Skeletal muscle tissue (tissue), 3 donors: ENCODE measurements at regions not wholly inside any gene's neighbourhood (a gene's known extent, or its start where the extent isn't known, plus 50 kb on each side); places are given as distances from the start of the nearest gene placed in this dataset.
"Not testable (repeated sequence)": the region's sequence is repeated elsewhere in the genome, so short reads cannot be mapped to it uniquely, and the experiment has no call there.

ENCODE experiments used
- H3K27ac ChIP-seq: one replicate; pipeline ENCODE4 v1.7.0; 2013; ENCODE audit warnings: mild to moderate bottlenecking, low read depth, low read length, inconsistent platforms
- H3K27me3 ChIP-seq, 3 donors: one replicate each; pipeline ENCODE4 v1.7.0; 2013; ENCODE audit warnings: low read length in 3 of 3; ENCODE audit not compliant: control insufficient read depth in 3 of 3, insufficient read depth in 3 of 3
- H3K36me3 ChIP-seq, 3 donors: one replicate each; pipeline ENCODE4 v1.7.0; 2013; ENCODE audit warnings: low read length in 3 of 3; ENCODE audit not compliant: control insufficient read depth in 3 of 3, insufficient read depth in 3 of 3
- H3K4me1 ChIP-seq, 3 donors: one replicate each; pipeline ENCODE4 v1.7.0; 2013; ENCODE audit warnings: low read length in 3 of 3, mild to moderate bottlenecking in 3 of 3; ENCODE audit not compliant: control insufficient read depth in 3 of 3, insufficient read depth in 3 of 3
- H3K4me3 ChIP-seq, 3 donors: one replicate each; pipeline ENCODE4 v1.7.0; 2013; ENCODE audit warnings: low read length in 3 of 3
- H3K9ac ChIP-seq, 3 donors: one replicate each; pipeline ENCODE4 v1.7.0; 2013; ENCODE audit warnings: low read length in 3 of 3, mild to moderate bottlenecking in 3 of 3, moderate library complexity in 2 of 3, low read depth in 1 of 3
- H3K9me3 ChIP-seq, 3 donors: one replicate each; pipeline ENCODE4 v1.7.0; 2013; ENCODE audit warnings: low read length in 3 of 3; ENCODE audit not compliant: control insufficient read depth in 3 of 3
- donor health status: Osteomylitis.

DNA sequence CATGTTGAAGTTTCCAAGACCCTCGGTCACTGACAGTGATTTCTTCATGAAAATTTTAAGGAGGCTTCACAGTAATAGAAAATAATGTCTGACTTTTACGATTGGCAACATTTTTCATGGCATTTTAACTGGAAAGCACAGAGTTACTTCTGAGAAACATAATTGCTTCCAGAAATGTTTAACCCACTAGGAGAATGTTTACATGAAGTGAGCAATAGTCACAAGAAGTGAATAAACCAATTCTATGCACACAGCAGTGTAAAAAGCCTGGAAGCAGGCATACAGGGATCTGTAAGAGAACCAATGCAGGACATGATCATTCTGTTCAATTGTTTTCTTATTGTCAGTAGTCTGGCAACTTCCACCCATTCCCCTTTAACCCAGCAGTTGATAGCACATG, 316.2 kb upstream of the CXADR start:
- peaks cover 0 to under 1% (median 0%) of the 10 kb centered on the region in 3 donors for H3K9me3 ChIP-seq
- H3K27me3 ChIP-seq = no peaks in the 10 kb centered on the region
- no peak overlapping the region for H3K4me3 ChIP-seq
- H3K9ac ChIP-seq = no peak overlapping the region
- H3K27ac ChIP-seq = no peak overlapping the region
- no peaks in the 10 kb centered on the region for H3K36me3 ChIP-seq
- no peaks in the 10 kb centered on the region for H3K4me1 ChIP-seq

DNA sequence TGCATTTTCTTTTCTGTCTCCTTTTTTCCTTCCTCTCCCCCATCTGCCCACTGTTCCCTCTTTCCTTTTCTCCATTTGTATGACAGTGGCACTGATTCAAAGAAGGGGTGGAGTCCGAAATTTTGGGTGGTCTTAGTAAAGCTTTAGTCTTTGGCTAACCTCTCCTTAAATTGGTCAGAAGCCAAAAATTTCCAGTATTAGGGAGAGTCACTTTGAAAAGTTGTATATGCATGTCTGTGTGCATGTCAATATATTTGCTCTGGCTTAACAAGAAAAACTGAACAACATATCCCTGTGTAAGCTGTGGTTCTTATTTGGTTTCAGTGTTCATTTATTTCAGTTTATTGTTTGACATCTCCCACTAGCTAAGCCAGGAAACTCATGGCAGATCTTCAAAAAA, 314.8 kb upstream of the CXADR start:
- no peaks in the 10 kb centered on the region for H3K4me1 ChIP-seq
- H3K27ac ChIP-seq = no peak overlapping the region
- no peak overlapping the region for H3K9ac ChIP-seq
- no peaks in the 10 kb centered on the region for H3K36me3 ChIP-seq
- H3K9me3 ChIP-seq = no peaks in the 10 kb centered on the region
- no peaks in the 10 kb centered on the region for H3K27me3 ChIP-seq
- H3K4me3 ChIP-seq = no peak overlapping the region

DNA sequence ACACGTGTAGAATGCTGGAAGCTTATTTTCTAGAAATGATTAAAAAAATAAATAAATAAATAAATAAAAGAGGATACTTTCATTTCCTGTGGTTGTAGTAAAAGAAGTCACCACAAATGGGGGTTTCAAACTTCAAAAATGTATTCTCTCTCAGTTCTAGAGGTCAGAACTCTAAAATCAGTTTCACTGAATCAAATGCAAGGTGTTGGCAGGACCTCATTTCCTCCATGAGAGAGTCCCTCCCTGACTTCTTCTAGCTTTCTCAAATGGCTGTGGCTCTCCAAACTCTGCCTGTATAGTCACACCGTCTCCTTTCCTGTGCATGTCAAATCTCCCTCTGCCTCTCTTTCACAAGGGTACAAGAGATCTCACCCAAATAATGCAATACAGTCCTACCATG, 312.6 kb upstream of the CXADR start:
- H3K4me1 ChIP-seq = no peaks in the 10 kb centered on the region
- H3K36me3 ChIP-seq = no peaks in the 10 kb centered on the region
- H3K9ac ChIP-seq = no peak overlapping the region
- no peaks in the 10 kb centered on the region for H3K9me3 ChIP-seq
- no peak overlapping the region for H3K27ac ChIP-seq
- H3K27me3 ChIP-seq = no peaks in the 10 kb centered on the region
- H3K4me3 ChIP-seq = no peak overlapping the region

DNA sequence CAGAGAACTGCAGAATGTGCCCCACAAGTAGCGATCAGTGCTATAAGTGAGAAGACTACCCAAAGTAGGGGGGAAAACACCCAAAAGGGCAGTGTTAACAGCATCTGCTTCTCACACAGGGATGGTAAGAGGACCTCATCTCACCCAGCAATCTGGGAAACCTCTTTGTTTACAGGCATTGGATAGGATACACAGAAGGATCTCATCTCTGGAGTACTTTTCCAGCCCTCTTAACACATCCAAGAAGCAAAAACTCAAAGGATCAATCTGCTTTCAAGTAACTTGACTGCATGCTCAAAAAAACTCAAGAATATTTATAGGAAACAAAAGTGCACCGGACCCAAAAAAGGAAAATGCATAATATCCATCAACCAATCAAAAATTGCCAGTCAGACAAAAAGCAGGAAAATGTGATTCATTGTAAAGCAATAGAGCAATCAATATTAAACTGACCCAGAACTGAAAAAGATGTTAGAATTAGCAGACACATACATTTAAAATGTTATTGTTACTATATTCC, 311.0 kb upstream of the CXADR start:
- Histone ChIP-seq H3K4me3 (no peak overlapping the region), H3K36me3 (no peaks in the 10 kb centered on the region), H3K27me3 (no peaks in the 10 kb centered on the region), H3K9ac (no peak overlapping the region), H3K9me3 (no peaks in the 10 kb centered on the region), H3K27ac (no peak overlapping the region), H3K4me1 (no peaks in the 10 kb centered on the region)

DNA sequence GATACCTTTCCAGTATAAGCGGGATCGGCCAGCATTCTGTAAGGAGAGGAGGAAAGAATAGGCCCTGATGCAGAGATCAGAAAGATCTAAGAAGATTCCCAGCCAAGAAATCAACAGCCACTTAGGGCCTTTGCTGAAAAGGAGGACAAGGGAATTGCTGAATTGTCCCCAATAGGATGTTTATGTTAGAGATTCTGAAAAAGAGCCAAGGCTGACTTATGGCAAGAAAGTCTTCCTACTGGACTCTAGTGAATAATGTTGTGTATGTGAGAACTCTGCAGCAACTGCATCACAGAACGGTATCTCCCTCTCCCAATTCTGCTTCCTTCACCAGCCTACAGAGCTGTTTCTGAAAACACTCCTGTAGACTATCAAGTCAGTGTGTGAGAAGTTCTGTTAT, 298.0 kb upstream of the CXADR start:
- Histone ChIP-seq H3K9me3 (no peaks in the 10 kb centered on the region), H3K4me3 (no peak overlapping the region), H3K9ac (no peak overlapping the region), H3K4me1 (no peaks in the 10 kb centered on the region), H3K27ac (no peak overlapping the region), H3K27me3 (no peaks in the 10 kb centered on the region), H3K36me3 (no peaks in the 10 kb centered on the region)

DNA sequence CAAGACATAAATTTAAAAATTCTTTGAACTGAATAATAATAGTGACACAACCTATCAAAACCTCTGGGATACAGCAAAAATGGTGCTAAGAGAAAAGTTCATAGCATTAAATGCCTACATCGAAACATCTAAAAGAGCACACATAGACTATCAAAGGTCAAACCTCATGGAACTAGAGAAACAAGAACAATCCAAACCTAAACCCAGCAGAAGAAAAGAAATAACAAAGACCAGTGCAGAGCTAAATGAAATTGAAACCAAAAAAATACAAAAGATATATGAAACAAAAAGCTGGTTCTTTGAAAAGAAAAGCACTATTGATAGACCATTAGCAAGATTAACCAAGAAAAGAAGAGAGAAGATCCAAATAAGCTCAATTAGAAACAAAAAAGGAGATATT, 293.8 kb upstream of the CXADR start:
- H3K36me3 ChIP-seq, H3K4me3 ChIP-seq, H3K9ac ChIP-seq, H3K27ac ChIP-seq, H3K27me3 ChIP-seq, H3K4me1 ChIP-seq, H3K9me3 ChIP-seq: not testable (repeated sequence)

DNA sequence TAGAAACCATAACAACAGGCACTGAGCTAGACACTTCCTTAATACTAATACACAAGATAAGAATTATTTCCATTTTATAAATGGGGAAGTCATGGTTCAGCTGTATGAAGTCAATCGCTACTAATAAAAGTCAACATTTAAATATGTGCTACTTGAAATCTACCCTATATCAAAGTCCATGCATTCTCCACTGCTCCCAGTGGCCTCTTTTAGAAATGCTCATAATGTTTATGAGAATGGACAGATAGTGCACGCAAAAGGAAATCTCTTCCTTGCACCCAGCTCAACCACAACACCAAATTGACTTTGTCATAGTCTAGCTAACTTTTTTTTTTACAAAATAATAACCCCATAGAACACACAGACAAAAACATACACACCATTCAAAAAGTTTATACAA, 281.7 kb upstream of the CXADR start:
- Histone ChIP-seq H3K27ac (no peak overlapping the region), H3K36me3 (no peaks in the 10 kb centered on the region), H3K4me1 (no peaks in the 10 kb centered on the region), H3K4me3 (no peak overlapping the region), H3K27me3 (no peaks in the 10 kb centered on the region), H3K9ac (no peak overlapping the region), H3K9me3 (peaks cover 0 to 4% (median 0%) of the 10 kb centered on the region in 3 donors)

DNA sequence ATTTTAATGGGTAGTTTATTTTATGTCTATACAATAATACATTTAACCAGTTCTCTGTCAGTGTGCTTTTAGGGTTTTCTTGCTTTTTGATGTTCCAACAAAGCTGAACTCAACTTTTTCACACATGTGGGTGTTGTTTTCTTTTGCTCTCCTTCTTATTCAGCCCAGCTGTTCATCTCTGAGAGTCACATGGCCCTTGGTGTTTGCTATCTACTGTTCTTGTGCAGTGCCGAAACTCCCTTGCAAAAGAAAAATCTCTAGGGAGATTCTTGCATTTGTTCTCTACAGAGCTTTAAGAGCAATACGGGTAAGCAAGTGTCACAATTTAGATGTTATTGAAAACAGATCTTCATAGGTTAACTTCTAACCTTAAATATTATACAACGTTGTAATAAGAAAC, 281.1 kb upstream of the CXADR start:
- Histone ChIP-seq H3K36me3 (no peaks in the 10 kb centered on the region), H3K9ac (no peak overlapping the region), H3K27me3 (no peaks in the 10 kb centered on the region), H3K4me1 (no peaks in the 10 kb centered on the region), H3K4me3 (no peak overlapping the region), H3K9me3 (peaks cover 0 to 4% (median 0%) of the 10 kb centered on the region in 3 donors), H3K27ac (no peak overlapping the region)

DNA sequence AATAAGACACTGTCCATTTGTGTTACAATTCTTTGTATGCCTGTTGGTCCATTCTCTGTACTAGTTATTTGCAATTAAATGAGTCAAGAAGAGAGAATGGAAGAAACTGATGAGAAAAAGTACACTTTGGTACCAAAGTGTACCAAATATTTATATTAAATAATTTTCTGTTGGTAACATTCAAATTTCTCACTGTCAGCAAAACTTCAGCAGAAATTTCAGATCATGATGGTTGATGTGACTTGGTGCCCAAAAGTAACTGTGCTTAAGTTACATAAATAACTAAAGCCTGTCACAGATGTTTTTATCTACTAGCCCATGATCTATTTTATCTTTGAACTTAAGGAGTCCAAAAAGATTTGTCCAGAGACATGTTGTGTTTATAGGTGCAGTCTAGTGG, 274.4 kb upstream of the CXADR start:
- no peaks in the 10 kb centered on the region for H3K9me3 ChIP-seq
- no peaks in the 10 kb centered on the region for H3K36me3 ChIP-seq
- H3K4me1 ChIP-seq = no peaks in the 10 kb centered on the region
- no peak overlapping the region for H3K27ac ChIP-seq
- H3K4me3 ChIP-seq = no peak overlapping the region
- no peaks in the 10 kb centered on the region for H3K27me3 ChIP-seq
- H3K9ac ChIP-seq = no peak overlapping the region

DNA sequence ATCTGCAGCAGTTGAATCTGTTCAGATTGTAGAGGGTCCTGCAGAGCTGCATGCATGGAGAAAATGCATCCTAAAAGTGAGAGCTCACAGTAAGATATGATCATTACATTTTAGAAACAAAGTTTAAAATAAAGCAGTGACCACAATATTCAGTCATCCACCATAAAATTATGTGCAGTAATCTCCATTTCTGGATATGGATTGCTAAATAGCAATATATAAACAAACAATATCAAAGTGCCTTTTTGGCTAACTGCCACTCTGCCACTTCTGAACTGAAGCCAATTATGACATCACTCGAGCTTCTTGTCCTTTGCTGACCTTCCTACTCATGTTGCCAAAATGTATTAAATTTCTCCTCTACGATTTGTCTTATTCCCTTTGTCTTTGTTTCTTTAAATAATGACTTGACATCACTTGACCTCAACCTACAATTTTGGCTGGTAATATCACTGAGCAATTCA, 262.0 kb upstream of the CXADR start:
- Histone ChIP-seq H3K9ac (no peak overlapping the region), H3K9me3 (no peaks in the 10 kb centered on the region), H3K27me3 (no peaks in the 10 kb centered on the region), H3K36me3 (no peaks in the 10 kb centered on the region), H3K4me1 (no peaks in the 10 kb centered on the region), H3K4me3 (no peak overlapping the region), H3K27ac (no peak overlapping the region)

DNA sequence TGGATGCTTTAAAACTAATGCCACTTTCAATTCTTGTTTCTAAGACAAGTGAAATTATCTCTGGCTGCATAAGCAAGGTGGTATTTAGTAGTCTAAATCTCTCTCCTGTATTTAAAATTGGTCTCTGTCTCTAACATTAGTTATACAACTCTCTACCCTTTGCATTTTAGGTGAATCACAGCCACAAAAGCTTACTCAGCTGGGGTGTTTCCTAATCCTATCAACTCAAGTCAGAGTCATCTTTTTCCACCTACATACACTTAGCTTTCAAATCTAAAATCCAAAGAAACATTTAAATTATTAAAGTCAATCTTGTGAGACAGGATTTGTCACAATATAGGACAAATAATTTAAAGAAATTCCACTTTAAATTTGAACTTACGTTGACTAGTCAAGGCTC, 255.1 kb upstream of the CXADR start:
- no peak overlapping the region for H3K27ac ChIP-seq
- H3K9me3 ChIP-seq = no peaks in the 10 kb centered on the region
- no peaks in the 10 kb centered on the region for H3K27me3 ChIP-seq
- H3K4me1 ChIP-seq = no peaks in the 10 kb centered on the region
- H3K4me3 ChIP-seq = no peak overlapping the region
- no peaks in the 10 kb centered on the region for H3K36me3 ChIP-seq
- no peak overlapping the region for H3K9ac ChIP-seq
